HG02623 (cell line): ENCODE measurements at regions not wholly inside any gene's neighbourhood (a gene's known extent, or its start where the extent isn't known, plus 50 kb on each side); places are given as distances from the start of the nearest gene placed in this dataset.

Experiments
- ATAC-seq: cut with Tn5 transposase; IDR thresholded peaks from one replicate; pipeline ENCODE4 v1.9.1; 2021; ENCODE audit warnings: moderate library complexity; ENCODE audit not compliant: unreplicated experiment

DNA sequence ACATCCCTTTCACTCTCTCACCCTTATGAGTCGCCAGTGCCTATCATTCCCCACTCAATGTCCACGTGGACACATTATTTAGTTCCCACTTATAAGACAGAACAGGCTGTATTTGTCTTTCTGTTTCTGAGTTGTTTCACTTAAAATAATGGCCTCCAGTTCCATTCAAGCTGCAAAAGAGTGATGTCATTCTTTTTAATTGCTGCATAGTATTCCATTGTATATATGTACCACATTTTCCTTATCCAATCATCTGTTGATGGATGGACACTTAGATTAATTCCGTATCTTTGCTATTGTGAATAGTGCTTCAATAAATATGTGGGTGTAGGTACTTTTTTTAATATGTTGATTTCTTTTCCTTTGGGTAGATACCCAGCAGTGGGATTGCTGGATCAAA is 79.1 kb downstream of the ZNF365 start:
- no peak for ATAC-seq

DNA sequence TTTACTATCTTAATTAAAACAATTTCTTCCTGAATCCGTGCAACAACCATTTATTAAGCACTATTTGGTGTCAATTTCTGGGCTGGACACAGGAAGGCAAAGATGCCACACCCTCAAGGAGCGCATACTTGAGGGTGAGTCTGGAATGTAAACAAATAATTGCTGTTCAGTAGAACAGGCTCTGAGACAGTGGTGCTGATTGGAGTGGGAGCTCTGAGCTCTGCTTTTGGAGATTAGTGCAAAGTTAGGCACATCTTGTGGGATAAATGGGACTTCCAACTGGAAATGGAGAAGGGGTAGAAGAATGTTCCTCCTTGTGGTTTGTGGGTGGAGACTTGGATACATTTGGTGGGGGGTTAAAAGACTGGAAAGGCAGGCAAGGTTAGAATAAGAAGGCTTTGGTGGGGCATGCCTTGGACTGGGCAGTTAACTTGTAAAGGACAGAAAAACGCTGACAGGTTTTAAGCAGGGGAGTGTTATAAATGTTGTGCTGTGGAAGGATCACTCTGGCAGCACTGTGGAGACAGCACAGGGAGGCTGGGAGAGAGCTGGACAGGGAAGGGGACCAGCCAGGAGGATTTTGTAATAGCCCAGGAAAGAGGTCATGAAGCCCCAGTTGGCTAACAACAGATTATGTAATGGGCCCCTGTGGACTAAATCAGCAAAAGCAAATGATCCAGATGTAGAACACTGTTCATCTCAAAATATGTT is 80.7 kb downstream of the ZNF365 start:
- ATAC-seq = no peak

DNA sequence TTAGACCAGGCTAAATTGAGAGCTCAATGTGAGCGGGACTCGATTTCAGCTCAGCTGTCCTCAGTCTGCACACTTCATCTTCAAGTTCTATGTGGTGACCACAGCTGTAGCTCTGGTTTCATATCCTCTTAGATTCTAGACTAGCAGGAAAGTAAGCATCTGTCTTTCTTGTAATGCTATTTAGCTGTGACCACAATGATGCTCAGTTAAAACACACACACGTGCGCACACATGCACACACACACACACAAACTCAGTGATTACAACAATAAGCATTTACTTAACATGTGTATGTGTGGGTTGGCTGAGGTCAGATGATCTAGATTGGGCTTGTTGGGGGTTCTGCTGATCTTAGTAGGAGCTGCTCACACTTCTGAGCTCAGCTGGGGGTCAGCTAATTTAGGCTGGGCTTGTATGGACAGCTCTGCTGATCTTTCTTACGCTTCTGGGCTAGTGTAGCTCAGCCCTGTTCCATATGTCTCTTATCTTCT is 82.5 kb downstream of the ZNF365 start:
- peak; percentile 99 for ATAC-seq

DNA sequence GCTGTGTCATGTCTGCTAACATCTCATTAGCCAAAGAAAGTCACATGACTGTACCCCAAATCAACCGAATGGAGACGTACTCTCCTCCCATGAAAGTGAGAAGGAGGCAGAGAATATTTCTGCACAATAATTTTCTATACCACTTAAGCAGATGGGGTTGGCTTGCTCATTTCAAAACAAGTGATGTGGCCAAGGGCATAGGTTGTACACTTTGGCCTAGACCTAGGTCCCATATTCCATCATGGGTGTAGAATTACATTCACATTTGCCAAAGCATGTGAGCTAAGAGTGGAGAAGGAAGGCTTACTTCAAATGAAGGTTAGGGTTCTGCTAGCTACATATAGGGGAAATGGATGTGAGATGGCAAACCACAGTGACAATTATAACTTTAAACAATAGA is 83.0 kb downstream of the ZNF365 start:
- no peak for ATAC-seq

DNA sequence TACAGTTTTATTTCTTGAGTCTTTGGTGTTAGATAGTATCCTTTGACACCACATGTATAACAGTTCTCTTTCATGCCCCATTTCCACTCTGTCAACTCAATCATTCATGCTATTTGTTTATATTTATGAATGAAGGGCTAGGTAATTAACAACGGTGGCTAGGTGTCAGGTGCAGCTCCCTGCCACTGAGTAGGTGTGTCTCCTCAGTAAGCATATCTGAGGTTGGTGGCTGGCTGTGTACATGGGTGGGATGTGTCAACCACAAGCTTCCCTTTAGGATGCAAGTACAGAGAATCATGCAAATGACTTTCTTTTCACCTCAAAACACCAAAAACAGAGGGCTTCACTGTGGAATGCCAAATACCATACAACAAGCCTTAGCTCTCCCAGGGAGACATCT is 83.4 kb downstream of the ZNF365 start:
- no peak for ATAC-seq

DNA sequence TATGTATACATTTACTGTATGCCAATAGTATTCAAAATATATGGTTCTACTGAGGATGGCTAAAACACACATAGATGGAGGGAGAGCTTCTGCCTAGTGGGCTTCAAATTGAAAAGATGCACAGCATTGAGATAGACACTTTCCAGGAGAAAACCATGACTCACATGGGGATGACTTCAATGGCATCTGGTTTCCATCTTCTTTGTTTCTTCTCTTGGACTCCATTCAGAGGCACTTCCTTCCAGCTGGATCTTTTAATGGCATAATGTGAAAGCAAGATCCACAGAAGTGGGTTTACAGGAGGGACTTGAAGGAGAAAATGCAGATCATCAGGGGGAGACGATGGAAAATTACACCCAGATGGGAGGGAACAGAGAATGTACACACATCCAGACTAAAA is 84.9 kb downstream of the ZNF365 start:
- no peak for ATAC-seq

DNA sequence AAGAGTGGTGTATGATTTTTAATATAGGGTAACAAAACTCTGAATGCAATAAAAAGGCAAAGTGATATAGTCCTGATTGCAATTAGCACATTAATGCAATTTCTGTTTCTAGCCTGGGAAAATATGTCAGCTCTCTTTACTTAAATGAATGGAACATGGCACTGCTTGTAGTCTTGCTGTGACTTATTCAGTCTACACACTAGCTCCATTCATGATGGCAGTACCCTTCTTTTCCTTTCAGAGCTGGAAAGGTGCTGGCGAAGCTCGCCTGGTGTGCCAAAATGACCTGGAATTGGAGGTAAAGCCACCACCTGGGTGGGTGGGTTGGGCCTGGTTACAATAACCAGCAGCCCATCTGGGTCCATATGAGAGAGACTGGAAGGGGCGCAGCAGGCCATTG is 85.3 kb downstream of the ZNF365 start:
- no peak for ATAC-seq

DNA sequence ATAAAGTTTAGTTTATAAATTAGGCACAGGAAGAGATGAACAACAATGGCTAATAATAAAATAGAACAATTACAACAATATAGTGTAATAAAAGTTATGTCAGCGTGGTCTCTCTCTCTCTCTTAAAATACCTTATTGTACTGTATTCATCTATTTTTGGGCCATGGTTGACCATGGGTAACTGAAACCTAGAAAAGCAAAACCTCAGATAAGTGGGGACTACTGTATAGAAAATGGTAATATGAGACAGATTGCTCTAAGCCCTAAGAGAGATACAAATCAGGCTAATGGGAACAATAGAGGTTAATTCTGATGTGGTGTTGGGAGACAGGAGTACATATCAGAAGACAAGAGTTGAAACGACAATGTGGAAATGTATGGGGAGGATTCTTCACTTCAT is 86.2 kb downstream of the ZNF365 start:
- no peak for ATAC-seq

DNA sequence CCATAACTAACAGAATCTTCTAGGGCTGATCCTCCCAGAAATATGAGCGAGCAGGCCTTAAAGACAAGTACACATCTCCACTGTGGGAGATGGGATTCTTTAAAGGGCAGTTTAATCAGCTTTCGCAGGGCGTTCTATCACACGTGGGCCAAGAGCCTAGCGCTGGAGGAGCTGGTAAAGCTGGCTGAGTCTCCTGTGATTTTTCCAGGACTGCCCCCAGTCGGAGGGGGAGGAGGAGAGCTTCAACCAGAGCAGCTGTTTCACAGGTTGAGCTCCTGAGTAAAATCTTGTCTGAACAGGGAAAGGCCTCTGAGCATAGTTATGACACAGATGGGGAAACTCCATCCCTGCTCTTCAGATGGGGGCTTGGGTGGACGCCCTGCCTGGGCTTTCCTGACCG is 87.0 kb downstream of the ZNF365 start:
- ATAC-seq = no peak

DNA sequence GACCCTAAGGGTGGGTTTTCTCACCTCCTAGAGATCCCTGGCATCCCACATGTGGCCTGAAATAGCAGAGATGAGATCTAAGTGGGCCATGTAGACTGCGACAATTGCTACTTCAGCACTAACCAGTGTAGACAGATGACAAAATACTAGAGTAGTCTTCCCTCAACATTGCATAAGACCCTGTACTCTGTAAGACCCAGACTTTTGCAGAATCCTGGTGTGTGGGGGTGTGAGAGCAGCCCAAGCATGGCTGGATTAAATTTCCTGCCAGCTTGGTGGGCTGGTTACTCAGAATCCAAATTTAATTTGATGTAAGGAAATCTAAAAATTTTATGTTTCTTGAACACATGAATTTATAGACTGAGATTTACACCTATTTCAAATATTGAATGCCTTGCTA is 88.3 kb downstream of the ZNF365 start:
- ATAC-seq = no peak

DNA sequence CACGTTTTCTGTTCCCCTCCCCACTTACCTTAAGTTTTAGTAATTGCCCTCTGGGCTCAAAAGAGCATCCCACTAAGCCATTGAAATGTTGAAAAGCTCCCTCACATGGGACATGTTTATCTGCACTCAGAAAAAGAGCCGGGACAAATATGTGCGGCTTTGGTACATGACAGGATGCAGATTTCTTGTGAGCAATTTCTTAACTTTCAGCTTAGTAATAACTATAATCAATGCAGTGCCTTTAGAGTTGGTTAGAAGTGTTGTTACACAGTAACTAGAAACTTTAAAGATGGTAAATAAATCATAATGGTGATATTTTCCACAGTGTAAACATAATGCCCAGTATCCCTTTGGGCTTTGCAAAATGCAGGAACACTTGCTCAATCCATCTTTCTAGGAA is 89.2 kb downstream of the ZNF365 start:
- no peak for ATAC-seq

DNA sequence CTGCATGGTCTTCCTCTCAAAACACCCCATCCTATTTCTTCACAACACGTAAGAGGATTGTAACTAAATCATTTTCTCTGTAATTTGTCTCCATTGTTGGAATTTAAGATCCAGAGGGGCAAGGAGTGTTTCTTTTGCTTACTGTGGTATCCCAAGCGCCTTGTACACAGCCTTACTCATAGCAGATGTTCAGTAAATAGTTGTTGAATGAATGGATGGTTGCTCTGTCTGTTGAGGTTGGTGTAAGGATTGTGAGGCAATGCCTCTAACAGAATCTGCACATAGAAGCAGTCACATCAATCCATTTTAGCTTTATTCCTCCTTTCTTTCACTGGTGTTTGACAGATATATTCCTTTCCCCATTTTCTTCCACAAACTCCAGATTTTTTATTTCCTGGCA is 90.1 kb downstream of the ZNF365 start:
- no peak for ATAC-seq

DNA sequence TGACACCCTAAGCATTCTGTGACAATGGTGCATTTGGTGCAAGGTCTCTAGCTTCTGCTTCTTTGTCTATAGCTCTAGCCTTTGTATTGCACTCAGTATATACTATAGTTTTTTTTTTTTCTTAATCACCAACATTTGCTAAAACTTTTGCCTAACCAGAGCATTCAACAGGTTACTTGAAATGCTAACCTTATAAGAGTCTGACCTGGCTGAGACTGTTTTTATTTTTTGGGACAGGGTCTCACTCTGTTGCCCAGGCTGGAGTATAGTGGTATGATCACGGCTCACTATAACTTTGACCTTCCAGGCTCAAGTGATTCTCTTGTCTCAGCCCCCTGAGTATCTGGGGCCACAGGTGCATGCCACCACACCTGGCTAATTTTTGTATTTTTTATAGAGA is 92.4 kb downstream of the ZNF365 start:
- ATAC-seq = no peak

DNA sequence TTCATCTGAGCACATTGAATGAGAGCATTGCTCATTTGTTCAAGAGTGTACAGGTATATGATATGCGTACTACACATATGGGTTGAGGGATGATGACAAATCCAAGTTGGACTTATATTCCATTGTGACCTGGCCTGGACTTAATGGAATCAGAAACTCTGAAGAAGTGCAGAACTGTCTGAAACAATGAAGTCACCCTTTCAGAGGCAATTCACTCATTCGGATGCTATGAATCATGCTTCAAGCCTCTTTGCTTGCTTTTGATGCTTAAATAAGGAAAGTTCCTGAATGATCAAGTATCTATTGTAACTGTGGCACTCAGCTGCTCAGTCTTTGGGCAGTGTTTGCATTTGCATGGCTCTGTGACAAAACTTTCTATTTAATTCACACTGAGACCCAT is 93.4 kb downstream of the ZNF365 start:
- no peak for ATAC-seq

DNA sequence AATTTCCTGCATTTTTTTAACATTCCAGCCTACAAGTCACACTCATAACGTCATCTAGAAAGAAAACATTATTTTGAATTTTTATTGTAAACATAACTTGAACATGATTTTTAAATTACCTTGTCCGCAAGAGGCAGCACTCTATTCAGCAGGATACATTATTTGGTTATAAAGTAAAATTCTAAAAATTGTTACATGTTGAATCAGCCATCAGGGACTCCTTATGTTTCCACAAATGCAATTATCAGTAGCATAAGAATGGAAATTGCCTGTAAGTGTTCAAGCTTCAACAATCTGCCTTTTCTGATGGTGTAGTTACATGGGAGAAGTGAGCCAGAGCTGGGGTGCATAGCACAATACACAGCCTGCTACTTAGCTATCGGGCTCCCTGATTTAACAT is 97.5 kb downstream of the ZNF365 start:
- no peak for ATAC-seq

DNA sequence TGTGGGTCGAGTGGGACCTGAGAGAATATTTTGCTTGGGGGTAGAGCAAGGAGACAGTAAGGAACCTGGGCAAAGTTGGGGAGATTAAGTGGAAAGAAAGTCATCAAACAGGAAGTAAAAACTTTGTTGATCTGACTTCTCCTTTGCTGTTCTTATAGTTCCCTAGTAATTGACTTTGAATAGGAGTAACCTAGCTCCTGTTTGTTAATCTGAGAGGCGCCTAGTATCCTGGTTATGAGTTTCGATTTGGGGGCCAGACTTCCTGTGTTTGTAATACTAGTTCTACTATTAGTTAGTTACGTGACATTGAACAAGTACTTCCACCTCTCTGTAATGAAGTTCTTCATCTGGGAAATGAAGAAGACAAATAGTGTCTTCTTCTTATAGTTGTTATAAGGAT is 99.1 kb downstream of the ZNF365 start:
- ATAC-seq = no peak

DNA sequence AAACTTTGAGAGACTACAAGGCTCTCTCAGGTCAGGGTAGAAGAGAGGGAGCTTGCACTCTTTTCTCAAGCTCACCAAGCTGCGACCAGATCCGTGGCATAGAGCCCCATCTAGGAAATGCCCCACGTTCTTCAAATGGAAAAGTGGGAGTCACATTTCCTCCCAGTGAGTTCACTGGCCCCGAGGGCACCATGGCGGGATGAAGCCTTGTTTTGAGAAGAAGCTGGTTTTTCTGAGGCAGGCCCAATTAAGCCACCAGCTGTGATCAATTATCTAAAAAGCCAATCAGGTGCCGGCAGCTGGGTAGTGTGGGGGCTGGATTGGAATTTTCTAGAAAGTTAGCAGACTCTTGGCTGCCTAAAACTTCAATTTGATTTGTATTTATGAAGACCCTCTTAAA is 101.4 kb downstream of the ZNF365 start:
- ATAC-seq = no peak

DNA sequence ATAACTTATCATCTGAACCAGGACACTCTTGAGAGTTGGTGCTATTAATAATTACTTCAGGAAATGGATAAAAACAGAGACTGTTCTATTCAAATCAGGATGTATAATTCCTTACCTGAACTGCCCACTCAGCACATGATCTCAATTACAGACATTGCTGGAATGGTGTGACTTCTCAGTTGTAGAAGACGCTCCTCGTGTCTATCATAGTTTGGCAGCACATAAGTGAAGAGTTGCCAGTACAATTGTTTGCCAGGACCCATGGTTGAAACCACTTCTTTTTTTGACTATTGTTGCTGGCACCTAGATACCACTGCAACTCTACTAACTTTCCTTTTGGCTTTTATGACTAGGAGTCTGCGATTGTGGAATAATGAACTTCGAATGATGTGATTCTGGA is 105.4 kb downstream of the ZNF365 start:
- no peak for ATAC-seq

DNA sequence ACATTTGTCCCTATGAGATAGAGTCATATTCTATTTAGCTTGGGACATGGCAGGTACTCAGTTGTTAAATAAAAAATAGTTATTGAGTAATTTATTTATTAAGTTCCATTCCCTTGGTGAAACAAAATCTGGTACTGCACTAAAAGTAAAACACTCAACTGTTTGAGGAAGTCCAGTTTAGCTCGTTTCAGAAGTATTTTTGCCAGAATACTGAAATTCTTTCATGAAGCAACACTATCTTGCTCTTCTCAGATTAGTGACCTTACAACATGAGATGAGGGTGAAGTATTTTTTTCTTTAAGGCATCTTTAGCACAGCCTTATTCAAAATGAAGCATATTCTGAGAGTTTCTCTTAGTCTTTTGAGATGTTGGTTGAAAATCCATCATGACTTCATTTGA is 106.0 kb downstream of the ZNF365 start:
- no peak for ATAC-seq

DNA sequence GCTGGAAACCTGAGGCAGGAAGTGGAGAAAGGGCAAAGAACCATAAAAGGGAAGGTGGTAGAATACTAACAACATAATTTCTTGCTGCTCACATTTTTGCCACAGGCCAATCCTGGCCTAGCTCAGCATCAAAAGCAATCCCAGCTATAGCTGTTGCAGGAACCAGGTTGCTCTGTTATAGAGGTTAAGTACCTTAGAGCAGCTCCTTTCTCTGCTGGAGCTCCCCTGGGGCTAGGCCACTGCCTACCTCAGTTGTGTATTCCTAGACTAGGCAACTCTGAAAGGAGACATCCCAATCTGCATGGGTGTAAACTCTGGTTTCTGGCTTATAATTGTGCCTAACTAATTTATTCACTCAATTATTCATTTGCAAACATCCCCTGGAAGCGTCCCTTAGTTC is 108.4 kb downstream of the ZNF365 start:
- no peak for ATAC-seq

DNA sequence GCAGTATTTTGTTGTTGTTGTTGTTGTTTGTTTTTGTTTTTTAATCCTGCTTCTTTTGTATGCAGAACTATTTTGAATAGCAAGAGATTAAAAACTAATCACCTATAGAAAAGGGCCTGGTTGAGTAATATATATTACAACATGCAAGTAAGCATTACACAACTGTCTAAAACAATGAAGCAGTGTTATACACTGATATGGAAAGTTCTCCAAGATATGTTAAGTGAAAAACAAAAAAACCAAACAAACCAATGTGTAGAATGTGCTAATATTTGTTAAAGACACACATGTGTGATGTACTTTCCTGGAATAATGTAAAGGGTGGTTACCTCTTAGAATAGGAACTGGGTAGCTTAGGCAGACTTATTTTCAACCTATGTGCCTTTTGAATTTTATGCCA is 117.4 kb downstream of the ZNF365 start:
- no peak for ATAC-seq

DNA sequence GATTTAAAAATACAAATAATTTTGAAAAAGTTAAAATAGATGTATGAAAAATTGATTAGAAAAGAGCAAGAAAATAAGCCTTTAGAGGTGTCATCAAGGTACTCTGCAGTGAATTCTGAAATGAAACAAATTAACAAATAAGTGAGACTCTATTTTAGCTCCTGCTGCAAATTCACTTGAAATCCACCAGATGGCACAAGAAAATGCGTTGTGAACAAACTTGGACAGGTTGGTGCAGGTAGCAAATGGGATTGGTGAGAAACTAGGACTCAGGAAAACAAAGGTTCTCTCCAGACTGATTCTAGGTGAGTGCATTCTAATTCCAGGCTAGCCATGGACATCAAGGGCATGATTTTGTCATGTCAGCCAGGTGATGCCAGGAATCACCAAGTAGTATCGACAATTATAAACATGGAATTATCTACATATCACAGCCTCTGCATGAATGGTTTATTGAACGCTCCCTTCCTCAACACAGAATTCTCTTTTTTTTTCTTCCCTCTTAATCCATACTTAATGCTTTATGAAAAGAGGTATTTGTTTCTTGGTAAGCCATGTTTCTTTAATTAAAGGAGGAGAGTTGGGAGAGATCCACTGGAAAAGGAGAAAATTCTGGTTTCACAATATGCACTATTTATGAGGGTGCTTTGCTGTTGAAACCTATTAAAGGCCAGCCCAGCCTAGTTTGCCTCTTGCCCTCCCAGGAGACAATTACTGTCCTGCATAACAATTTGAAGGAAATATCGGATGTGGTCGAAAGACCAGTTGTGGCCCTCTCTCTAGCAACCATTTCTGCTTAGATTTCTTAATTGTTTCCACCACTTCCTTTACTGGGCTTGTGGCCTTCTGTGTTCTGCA is 118.1 kb downstream of the ZNF365 start:
- no peak for ATAC-seq

DNA sequence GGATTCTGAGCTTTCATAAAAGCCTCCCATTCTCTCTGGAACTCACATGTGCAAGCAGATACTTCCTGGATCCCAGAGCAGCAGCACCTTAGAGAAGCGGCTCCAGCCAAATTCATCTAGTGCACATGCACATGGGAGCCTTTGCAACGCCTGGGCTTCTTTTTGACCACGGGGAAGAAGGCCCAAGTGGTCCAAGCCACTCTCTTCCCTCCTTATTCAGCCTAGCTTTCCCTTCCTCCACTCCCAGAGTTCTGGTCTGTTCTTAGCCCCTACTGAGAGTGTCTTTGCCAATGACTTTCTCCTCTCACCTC is 118.7 kb downstream of the ZNF365 start:
- ATAC-seq = no peak
